HUES6 (cell line): ENCODE measurements at regions not wholly inside any gene's neighbourhood (a gene's known extent, or its start where the extent isn't known, plus 50 kb on each side); places are given as distances from the start of the nearest gene placed in this dataset.

Experiments used
- H3K27ac ChIP-seq: 2 replicates; pipeline ENCODE4 v1.7.0; 2013; ENCODE audit warnings: low read depth, mild to moderate bottlenecking, low read length, inconsistent platforms
- H3K27me3 ChIP-seq: 2 replicates; pipeline ENCODE4 v1.6.1; 2013; ENCODE audit warnings: low read length; ENCODE audit not compliant: control insufficient read depth, insufficient read depth
- H3K36me3 ChIP-seq: 2 replicates; pipeline ENCODE4 v1.6.1; 2013; ENCODE audit warnings: low read length; ENCODE audit not compliant: control insufficient read depth, insufficient read depth
- H3K4me1 ChIP-seq: 2 replicates; pipeline ENCODE4 v1.6.1; 2013; ENCODE audit warnings: low read length; ENCODE audit not compliant: control insufficient read depth, insufficient read depth
- H3K4me3 ChIP-seq: 2 replicates; pipeline ENCODE4 v1.5.1; 2013; ENCODE audit warnings: low read depth, low read length
- H3K9ac ChIP-seq: one replicate; pipeline ENCODE4 v1.6.1; 2013; ENCODE audit warnings: mild to moderate bottlenecking, low read length
- H3K9me3 ChIP-seq: 2 replicates; pipeline ENCODE4 v1.6.1; 2013; ENCODE audit warnings: low read depth, low read length; ENCODE audit not compliant: control insufficient read depth, insufficient read depth

- H3K27me3 ChIP-seq, result no peaks in the 10 kb centered on the region
- no peak overlapping the region for H3K27ac ChIP-seq
- no peaks in the 10 kb centered on the region for H3K4me1 ChIP-seq
- no peaks in the 10 kb centered on the region for H3K36me3 ChIP-seq
- no peaks in the 10 kb centered on the region for H3K9me3 ChIP-seq
- H3K9ac ChIP-seq, result no peak overlapping the region
- H3K4me3 ChIP-seq, result no peak overlapping the region
These were observed 71.8 kb upstream of the LRATD1 start for GRCh38 chr2:14560716-14561115.

DNA sequence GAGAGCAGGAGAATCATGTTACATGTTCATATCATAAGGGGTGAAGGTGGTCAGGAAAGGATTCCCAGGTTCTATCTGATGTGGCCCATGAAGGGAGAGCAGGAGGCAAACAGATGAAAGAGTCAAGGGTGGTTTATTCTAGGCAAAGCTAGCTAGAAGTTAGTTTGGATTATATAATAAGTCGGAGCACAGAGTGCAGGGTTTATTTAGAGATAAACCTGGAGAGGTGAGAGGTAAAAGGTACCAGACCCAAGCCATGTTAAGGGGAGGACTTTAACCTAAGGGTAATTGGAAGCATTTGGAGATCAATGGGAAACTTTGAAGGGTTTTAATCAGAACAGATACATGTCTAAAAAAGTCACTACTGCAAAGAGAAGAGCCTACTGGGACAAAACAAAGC is 69.2 kb upstream of the LRATD1 start:
- H3K9me3 ChIP-seq, result no peaks in the 10 kb centered on the region
- H3K36me3 ChIP-seq, result no peaks in the 10 kb centered on the region
- H3K4me3 ChIP-seq, result no peak overlapping the region
- no peak overlapping the region for H3K27ac ChIP-seq
- no peaks in the 10 kb centered on the region for H3K27me3 ChIP-seq
- no peaks in the 10 kb centered on the region for H3K4me1 ChIP-seq
- H3K9ac ChIP-seq, result no peak overlapping the region

DNA sequence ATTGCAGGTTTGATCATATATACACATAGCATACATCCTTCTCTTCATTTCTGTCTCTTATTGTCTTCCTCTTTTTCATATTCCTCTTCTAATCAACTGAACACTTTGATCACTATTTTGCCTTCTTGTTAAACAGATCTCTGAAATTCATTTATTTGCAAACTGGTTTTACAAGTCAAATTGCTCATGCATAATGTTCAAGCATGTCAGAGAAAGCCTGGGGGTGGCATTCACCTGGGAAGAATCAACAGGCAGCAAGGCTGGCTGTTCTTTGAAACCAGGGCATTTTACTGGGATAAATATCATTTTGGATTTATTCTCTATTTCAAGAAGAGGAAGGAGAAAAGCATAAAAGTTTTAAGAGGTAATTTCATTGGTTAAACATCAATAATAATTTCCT is 66.9 kb upstream of the LRATD1 start:
- H3K4me1 ChIP-seq, result no peaks in the 10 kb centered on the region
- no peak overlapping the region for H3K27ac ChIP-seq
- no peaks in the 10 kb centered on the region for H3K9me3 ChIP-seq
- no peaks in the 10 kb centered on the region for H3K36me3 ChIP-seq
- no peaks in the 10 kb centered on the region for H3K27me3 ChIP-seq
- no peak overlapping the region for H3K4me3 ChIP-seq
- H3K9ac ChIP-seq, result no peak overlapping the region

- H3K4me1 ChIP-seq, result no peaks in the 10 kb centered on the region
- H3K27me3 ChIP-seq, result no peaks in the 10 kb centered on the region
- no peak overlapping the region for H3K4me3 ChIP-seq
- H3K27ac ChIP-seq, result no peak overlapping the region
- H3K9ac ChIP-seq, result no peak overlapping the region
- no peaks in the 10 kb centered on the region for H3K9me3 ChIP-seq
- no peaks in the 10 kb centered on the region for H3K36me3 ChIP-seq
These were observed 65.0 kb upstream of the LRATD1 start for GRCh38 chr2:14567561-14567960.

GRCh38 chr2:14569294-14569693 is 63.2 kb upstream of the LRATD1 start:
- Histone ChIP-seq H3K27ac (no peak overlapping the region), H3K36me3 (no peaks in the 10 kb centered on the region), H3K9ac (no peak overlapping the region), H3K4me3 (no peak overlapping the region), H3K4me1 (no peaks in the 10 kb centered on the region), H3K9me3 (no peaks in the 10 kb centered on the region), H3K27me3 (no peaks in the 10 kb centered on the region)

GRCh38 chr2:14572633-14573032 is 59.9 kb upstream of the LRATD1 start:
- Histone ChIP-seq H3K27me3 (no peaks in the 10 kb centered on the region), H3K4me1 (no peaks in the 10 kb centered on the region), H3K27ac (no peak overlapping the region), H3K36me3 (no peaks in the 10 kb centered on the region), H3K9ac (no peak overlapping the region), H3K9me3 (no peaks in the 10 kb centered on the region), H3K4me3 (no peak overlapping the region)

GRCh38 chr2:14577843-14578242 is 54.7 kb upstream of the LRATD1 start:
- no peak overlapping the region for H3K27ac ChIP-seq
- H3K4me1 ChIP-seq, result no peaks in the 10 kb centered on the region
- no peaks in the 10 kb centered on the region for H3K36me3 ChIP-seq
- H3K4me3 ChIP-seq, result no peak overlapping the region
- H3K9ac ChIP-seq, result no peak overlapping the region
- no peaks in the 10 kb centered on the region for H3K27me3 ChIP-seq
- no peaks in the 10 kb centered on the region for H3K9me3 ChIP-seq
